HG02798 (cell line): ENCODE measurements at regions not wholly inside any gene's neighbourhood (a gene's known extent, or its start where the extent isn't known, plus 50 kb on each side); places are given as distances from the start of the nearest gene placed in this dataset.
"Not testable (repeated sequence)": the region's sequence is repeated elsewhere in the genome, so short reads cannot be mapped to it uniquely, and the experiment has no call there.

ENCODE experiments used
- ATAC-seq: cut with Tn5 transposase; IDR thresholded peaks from one replicate; pipeline ENCODE4 v1.9.1; 2021; ENCODE audit warnings: mild to moderate bottlenecking; ENCODE audit not compliant: unreplicated experiment, poor library complexity

GRCh38 chr5:82628364-82628910, 350.3 kb upstream of the RPS23 start:
- no peak for ATAC-seq

DNA sequence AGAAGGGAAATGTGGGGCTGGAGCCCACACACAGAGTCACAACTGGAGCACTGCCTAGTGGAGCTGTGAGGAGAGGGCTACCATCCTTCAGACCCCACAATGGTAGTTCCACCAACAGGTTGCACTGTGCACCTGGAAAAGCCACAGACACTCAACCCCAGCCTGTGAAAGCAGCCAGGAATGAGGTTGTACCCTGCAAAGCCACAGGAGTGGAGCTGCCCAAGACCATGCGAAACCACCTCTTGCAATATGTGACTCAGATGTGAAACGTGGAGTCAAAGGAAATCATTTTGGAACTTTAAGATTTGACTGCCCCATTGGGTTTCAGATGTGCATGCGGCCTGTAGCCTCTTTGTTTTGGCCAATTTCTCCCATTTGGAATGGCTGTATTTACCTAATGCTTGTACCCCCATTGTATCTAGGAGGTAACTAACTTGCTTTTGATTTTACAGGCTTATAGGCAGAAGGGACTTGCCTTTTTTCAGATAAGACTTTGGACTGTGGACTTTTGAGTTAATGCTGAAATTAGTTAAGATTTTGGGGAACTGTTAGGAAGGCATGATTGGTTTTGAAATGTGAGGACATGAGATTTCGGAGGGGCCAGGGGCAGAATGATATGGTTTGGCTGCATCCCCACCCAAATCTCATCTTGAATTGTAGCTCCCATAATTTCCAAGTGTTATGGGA, 348.9 kb upstream of the RPS23 start:
- not testable (repeated sequence) for ATAC-seq

DNA sequence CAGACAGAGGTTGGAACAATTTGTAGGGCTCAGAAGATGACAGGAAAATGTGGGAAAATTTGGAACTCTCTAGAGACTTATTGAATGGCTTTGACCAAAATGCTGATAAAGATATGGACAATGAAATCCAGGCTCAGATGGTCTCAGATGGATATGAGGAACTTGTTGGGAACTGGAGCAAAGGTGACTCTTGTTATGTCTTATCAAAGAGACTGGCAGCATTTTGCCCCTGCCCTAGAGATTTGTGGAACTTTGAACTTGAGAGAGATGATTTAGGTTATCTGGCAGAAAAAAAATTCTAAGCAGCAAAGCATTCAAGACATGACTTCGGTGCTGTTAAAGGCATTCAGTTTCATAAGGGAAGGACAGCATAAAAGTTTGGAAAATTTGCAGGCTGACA, 347.9 kb upstream of the RPS23 start:
- ATAC-seq, result not testable (repeated sequence)

GRCh38 chr5:82624062-82624461, 345.9 kb upstream of the RPS23 start:
- ATAC-seq, result no peak

GRCh38 chr5:82622711-82623514, 344.8 kb upstream of the RPS23 start:
- ATAC-seq, result no peak

- no peak for ATAC-seq
Observed at GRCh38 chr5:82622205-82622604, 344.1 kb upstream of the RPS23 start.

GRCh38 chr5:82620957-82621600, 342.9 kb upstream of the RPS23 start:
- no peak for ATAC-seq

- no peak for ATAC-seq
Observed at GRCh38 chr5:82619097-82619496, 340.9 kb upstream of the RPS23 start.

DNA sequence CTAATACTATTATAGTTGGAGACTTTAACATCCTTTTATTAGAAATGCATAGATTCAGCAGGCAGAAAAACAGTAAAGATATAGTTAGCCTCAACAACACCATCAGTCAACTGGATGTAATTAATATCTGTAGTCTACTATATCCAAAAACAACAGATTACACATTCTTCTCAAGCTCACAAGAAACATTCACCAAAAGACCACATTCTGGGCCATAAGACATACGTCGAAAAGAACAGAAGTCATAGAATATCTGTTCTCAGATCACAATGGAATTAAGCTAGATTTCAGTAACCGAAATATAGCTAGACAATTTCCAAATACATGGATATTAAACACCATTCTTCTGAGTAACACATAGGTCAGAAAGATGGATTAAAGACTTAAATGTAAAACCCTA, 336.6 kb upstream of the RPS23 start:
- no peak for ATAC-seq

GRCh38 chr5:82613891-82614290, 335.7 kb upstream of the RPS23 start:
- ATAC-seq, result no peak

GRCh38 chr5:82610686-82611085, 332.5 kb upstream of the RPS23 start:
- no peak for ATAC-seq

DNA sequence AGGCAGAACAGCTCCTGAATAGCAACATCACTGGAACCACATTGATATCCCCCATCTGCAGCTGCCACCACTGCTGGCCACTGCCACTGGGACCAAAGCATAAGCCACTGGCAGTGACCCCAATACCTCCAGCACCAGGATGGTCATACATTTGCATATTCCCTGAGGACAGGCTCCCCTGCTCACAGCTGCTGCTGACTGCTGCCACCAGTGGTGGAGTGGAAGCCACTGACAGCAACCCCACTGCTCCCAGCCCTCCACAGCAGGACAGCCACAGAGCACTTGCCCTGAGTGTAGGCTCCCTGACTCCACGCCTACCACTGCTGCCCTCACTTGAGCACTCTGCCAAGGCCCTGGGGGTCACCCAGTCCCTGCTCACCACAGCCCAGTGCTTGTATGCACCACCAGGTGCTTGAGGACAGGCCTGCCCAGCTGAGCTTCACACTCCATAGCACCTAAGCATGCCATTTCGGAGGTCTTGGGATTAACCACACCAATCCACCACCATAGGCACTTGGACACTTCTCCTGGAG, 327.4 kb upstream of the RPS23 start:
- ATAC-seq, result no peak

- no peak for ATAC-seq
Observed at GRCh38 chr5:82603033-82603987, 325.2 kb upstream of the RPS23 start.

DNA sequence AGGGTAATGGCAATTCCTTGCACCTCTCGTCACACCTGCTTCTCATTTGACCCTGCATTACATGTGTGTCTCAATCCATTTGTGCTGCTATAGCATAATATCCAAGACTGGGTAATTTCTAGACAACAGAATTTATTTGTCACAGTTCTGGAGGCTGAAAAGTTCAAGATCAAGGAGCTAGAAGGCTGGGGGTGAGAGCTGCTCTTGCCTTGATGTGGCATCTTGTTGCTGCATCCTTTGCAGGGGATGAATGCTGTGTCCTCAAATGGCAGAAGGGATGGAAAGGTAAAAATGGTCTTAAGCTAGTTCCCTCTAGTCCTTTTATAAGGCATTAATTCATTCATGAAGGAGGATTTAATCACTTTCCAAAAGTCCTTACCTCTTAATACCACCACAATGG, 323.7 kb upstream of the RPS23 start:
- no peak for ATAC-seq

- no peak for ATAC-seq
Observed at GRCh38 chr5:82601077-82601476, 322.9 kb upstream of the RPS23 start.

DNA sequence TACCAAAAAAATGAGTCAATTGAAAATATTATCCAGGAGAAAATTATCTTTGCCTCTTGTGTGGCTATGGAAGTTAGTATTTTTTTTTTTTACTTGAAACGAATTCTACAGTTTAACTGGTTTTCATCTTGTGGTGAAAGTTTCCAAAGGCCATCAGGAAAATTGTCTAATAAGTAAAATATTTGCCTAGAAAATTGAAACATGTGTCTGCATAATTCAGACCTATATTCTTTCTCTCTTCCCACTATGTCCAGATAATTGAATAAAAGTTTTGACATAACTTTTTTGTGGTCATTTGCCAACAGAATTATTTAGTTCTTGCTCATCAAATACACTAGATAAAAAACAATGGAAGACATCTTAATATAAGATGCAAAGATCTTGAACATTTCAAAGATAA, 321.5 kb upstream of the RPS23 start:
- ATAC-seq, result no peak

DNA sequence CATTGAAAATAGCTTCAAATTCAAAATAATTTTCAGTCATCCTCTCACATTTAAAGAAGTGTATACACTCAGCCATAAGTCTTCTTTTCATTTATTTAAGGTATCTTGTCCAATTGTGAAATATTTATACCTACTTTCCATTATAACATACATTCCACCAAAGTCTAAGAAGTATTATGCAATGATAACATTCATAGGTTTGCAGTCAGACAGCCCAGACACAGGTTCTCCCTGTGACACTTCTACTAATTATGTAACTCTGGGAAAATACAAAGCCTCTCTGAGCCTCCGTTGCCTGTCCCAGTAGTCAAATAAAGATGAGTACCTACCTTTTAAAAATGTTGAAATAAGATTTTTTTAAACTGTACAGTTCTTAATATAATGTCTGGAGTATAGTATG, 320.9 kb upstream of the RPS23 start:
- ATAC-seq, result no peak

DNA sequence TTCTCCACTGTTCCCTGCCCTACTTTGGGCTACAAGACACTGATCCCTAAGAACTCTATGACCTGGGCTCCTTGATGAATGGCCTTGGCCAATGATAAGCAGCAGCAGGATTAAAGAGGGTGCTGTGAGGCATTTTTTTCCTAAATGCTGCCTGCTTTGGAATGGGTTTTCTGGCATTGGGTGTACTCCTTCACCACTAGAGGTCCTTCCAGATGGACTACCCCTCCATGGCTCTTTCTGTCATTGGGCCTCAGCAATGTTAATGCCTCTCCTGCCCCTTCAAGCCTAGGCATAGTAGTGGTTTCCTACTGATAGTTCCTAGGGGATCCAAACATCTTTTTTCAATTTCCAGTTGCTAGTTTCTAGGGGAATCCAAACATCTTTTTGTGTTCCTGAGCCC, 319.3 kb upstream of the RPS23 start:
- no peak for ATAC-seq

GRCh38 chr5:82596451-82596850, 318.3 kb upstream of the RPS23 start:
- ATAC-seq, result no peak

DNA sequence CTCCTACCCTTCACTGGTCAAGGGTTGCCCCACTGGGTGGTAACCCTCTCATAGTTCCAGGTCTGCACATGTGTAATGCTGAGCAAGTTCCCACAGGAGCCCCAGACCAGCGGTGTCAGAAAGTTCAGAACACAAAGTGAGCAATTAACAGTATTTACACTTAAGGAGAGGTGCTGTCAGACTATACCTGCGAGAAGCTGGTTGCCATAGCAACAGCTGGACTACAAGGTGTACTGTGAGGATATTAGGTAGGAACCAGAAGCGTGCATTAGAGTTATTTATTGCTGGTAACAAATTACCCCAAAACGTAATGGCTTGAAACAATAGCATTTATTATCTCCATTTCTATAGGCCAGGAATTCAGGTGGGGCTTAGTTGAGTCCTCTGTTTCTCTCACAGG, 317.0 kb upstream of the RPS23 start:
- no peak for ATAC-seq
